SK-N-SH treated with all-trans-retinoic acid at 6 μM for 48 hours (cell line): ENCODE measurements at regions not wholly inside any gene's neighbourhood (a gene's known extent, or its start where the extent isn't known, plus 50 kb on each side); places are given as distances from the start of the nearest gene placed in this dataset.

Experiments used
- ATAC-seq: fragments of 200-7000 bp; cut with Tn5 transposase; 3 replicates; pipeline ENCODE4 v1.9.1; 2020; ENCODE audit warnings: mild to moderate bottlenecking, moderate library complexity
- BACH2 ChIP-seq: fragments of 250-450 bp; sonication (Bioruptor Pico); IDR thresholded peaks from 2 replicates; pipeline ENCODE4 v1.9.0; 2021; ENCODE audit warnings: mild to moderate bottlenecking, borderline replicate concordance
- CSDC2 ChIP-seq: fragments of 250-450 bp; sonication (Bioruptor Pico); IDR thresholded peaks from 2 replicates; pipeline ENCODE4 v1.5.0; 2020; ENCODE audit warnings: mild to moderate bottlenecking, moderate library complexity
- CSRNP3 ChIP-seq: fragments of 250-450 bp; sonication (Bioruptor Pico); IDR thresholded peaks from 2 replicates; pipeline ENCODE4 v1.5.1; 2021; ENCODE audit warnings: mild to moderate bottlenecking, moderate library complexity
- ESRRG ChIP-seq: fragments of 250-450 bp; sonication (Bioruptor Pico); IDR thresholded peaks from 2 replicates; pipeline ENCODE4 v1.6.1; 2021; ENCODE audit warnings: mild to moderate bottlenecking
- GLIS3 ChIP-seq: fragments of 250-450 bp; sonication (Bioruptor Pico); IDR thresholded peaks from 2 replicates; pipeline ENCODE4 v1.5.0; 2020; ENCODE audit warnings: mild to moderate bottlenecking, moderate library complexity
- OSR1 ChIP-seq: fragments of 250-450 bp; sonication (Bioruptor Pico); IDR thresholded peaks from 2 replicates; pipeline ENCODE4 v1.8.0; 2022; ENCODE audit warnings: moderate library complexity, mild to moderate bottlenecking, inconsistent platforms
- PATZ1 ChIP-seq: fragments of 250-450 bp; sonication (Bioruptor Pico); IDR thresholded peaks from 2 replicates; pipeline ENCODE4 v1.8.0; 2020; ENCODE audit warnings: mild to moderate bottlenecking, moderate library complexity, borderline replicate concordance
- POU6F1 ChIP-seq: fragments of 250-450 bp; sonication (Bioruptor Pico); IDR thresholded peaks from 2 replicates; pipeline ENCODE4 v1.8.0; 2021; ENCODE audit warnings: low read depth, mild to moderate bottlenecking, moderate library complexity, borderline replicate concordance
- PPARA ChIP-seq: fragments of 250-450 bp; sonication (Bioruptor Pico); IDR thresholded peaks from 2 replicates; pipeline ENCODE4 v1.5.0; 2020; ENCODE audit warnings: mild to moderate bottlenecking, borderline replicate concordance
- RARB ChIP-seq: fragments of 250-450 bp; sonication (Bioruptor Pico); IDR thresholded peaks from 2 replicates; pipeline ENCODE4 v1.8.0; 2021; ENCODE audit warnings: mild to moderate bottlenecking, moderate library complexity
- SNAI2 ChIP-seq: fragments of 250-450 bp; sonication (Bioruptor Pico); IDR thresholded peaks from 2 replicates; pipeline ENCODE4 v1.5.0; 2020; ENCODE audit warnings: mild to moderate bottlenecking, moderate library complexity
- TCF4 ChIP-seq: fragments of 250-450 bp; sonication (Bioruptor Pico); IDR thresholded peaks from 2 replicates; pipeline ENCODE4 v1.8.0; 2021; ENCODE audit warnings: mild to moderate bottlenecking, moderate library complexity, borderline replicate concordance
- ZC3H10 ChIP-seq: fragments of 250-450 bp; sonication (Bioruptor Pico); IDR thresholded peaks from 2 replicates; pipeline ENCODE4 v1.5.1; 2021; ENCODE audit warnings: mild to moderate bottlenecking, moderate library complexity
- ZFP3 ChIP-seq: fragments of 250-450 bp; sonication (Bioruptor Pico); IDR thresholded peaks from 2 replicates; pipeline ENCODE4 v1.5.0; 2020; ENCODE audit warnings: mild to moderate bottlenecking, moderate library complexity
- ZFP30 ChIP-seq: fragments of 450-650 bp; formaldehyde crosslinking; IDR thresholded peaks from 2 replicates; pipeline ENCODE4 v1.5.0; 2022; ENCODE audit warnings: mild to moderate bottlenecking, moderate library complexity
- ZNF565 ChIP-seq: fragments of 450-650 bp; formaldehyde crosslinking; conservative IDR thresholded peaks from 2 replicates; pipeline ENCODE4 v1.5.0; 2020; ENCODE audit warnings: low read depth, mild to moderate bottlenecking, moderate library complexity
- ZNF70 ChIP-seq: fragments of 450-650 bp; formaldehyde crosslinking; IDR thresholded peaks from 2 replicates; pipeline ENCODE4 v1.5.0; 2020; ENCODE audit warnings: mild to moderate bottlenecking, moderate library complexity
- ZNF8 ChIP-seq: fragments of 450-650 bp; formaldehyde crosslinking; IDR thresholded peaks from 2 replicates; pipeline ENCODE4 v1.5.0; 2020; ENCODE audit warnings: mild to moderate bottlenecking, moderate library complexity
- TF ChIP-seq, protein P1 (sequence below): fragments of 250-450 bp; sonication (Bioruptor Pico); IDR thresholded peaks from 2 replicates; pipeline ENCODE4 v1.5.1; 2020; ENCODE audit warnings: low read depth, mild to moderate bottlenecking, moderate library complexity
- TF ChIP-seq, protein P2 (sequence below): fragments of 250-450 bp; sonication (Bioruptor Pico); IDR thresholded peaks from 2 replicates; pipeline ENCODE4 v1.5.0; 2020; ENCODE audit warnings: mild to moderate bottlenecking, moderate library complexity

DNA sequence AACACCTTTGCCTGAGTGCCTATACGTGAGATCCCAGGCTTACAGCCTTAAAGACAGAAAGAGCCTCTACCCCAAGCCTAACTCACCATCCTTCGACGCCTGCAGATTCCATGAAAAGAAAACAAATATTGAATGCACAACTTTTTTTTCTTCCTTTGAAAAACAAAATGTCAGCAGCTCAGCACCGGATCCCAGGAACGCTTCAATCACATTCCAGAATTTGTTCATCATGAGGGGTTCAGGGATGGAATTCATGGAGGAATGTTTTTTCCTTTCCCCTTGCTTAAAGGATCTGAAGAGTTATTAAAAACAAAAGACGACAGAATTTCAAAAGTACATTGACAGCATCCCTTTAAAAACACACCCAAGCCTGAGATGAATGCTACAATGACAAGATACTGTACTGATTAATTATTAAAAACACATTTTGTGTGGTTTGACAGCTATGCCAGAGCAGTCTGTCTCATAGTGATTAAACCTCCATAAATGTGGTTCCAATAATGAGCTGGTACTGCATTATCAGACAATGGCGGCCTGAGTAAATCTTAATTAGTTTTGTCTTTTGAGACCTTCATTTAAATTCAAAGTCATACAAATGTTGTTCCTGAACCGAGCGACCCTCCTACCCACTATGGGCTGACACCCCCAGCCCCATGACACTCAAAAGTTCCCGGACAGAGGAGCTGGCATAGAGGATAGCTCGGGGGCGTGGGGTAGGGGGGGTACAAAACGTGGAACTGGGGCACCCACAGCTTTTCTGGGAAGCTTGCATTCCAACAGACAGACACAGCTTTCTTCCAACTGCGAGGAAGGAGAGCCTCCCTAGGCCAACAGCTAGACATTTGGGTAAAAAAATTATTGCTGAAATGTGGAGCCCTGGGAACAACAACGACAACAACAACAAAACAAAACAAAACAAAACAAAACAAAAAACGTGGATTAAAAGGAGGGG is 227.5 kb downstream of the TTC32 start:
- ATAC-seq, result no peak
- TF ChIP-seq ESRRG (CRISPR knock-in tag) (no peak), SNAI2 (no peak)

- TF ChIP-seq CSDC2 (no peak), GLIS3 (CRISPR knock-in tag) (no peak), PATZ1 (no peak), POU6F1 (no peak), RARB (no peak), ZFP30 (CRISPR knock-in tag) (no peak), PPARA (CRISPR knock-in tag) (no peak), ZC3H10 (CRISPR knock-in tag) (no peak)
- TF ChIP-seq, protein P1, sequence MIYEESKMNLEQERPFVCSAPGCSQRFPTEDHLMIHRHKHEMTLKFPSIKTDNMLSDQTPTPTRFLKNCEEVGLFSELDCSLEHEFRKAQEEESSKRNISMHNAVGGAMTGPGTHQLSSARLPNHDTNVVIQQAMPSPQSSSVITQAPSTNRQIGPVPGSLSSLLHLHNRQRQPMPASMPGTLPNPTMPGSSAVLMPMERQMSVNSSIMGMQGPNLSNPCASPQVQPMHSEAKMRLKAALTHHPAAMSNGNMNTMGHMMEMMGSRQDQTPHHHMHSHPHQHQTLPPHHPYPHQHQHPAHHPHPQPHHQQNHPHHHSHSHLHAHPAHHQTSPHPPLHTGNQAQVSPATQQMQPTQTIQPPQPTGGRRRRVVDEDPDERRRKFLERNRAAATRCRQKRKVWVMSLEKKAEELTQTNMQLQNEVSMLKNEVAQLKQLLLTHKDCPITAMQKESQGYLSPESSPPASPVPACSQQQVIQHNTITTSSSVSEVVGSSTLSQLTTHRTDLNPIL (CRISPR knock-in tag), result no peak
- TF ChIP-seq, all 23 proteins: peak for 0
- no peak; the same call in 2 of the 3 replicates for ATAC-seq
Measured at GRCh38 chr2:19673213-19673791, 228.5 kb downstream of the TTC32 start.

DNA sequence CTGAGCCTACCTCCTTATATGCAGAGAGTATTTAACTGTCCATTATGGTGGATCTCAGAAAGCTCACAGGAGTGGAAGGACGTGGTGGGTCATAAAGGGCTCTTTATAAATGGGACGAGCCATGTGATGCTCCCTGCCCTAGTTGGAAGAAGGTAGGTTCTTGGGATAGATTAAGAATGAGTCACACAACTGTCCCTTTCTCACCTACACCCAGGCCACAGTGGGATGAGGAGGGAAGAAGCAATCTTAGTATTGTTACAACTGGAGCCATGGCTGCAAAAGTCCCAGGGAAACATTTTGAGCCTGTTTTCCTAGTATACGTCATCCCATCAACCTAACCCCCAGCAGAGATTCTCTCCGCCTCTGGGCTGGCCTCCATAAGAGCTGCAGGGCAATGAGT is 229.9 kb downstream of the TTC32 start:
- no peak for TF ChIP-seq RARB
- no peak for TF ChIP-seq PATZ1
- TF ChIP-seq ZNF70 (CRISPR knock-in tag), result no peak
- no peak for TF ChIP-seq TCF4 (CRISPR knock-in tag)
- TF ChIP-seq ESRRG (CRISPR knock-in tag), result no peak
- no peak for TF ChIP-seq OSR1 (CRISPR knock-in tag)
- no peak for TF ChIP-seq ZFP30 (CRISPR knock-in tag)
- no peak for TF ChIP-seq GLIS3 (CRISPR knock-in tag)
- ATAC-seq, result no peak

GRCh38 chr2:19671311-19671710 is 230.5 kb downstream of the TTC32 start:
- ATAC-seq, result no peak
- no peak for TF ChIP-seq ZNF8 (CRISPR knock-in tag)
- no peak for TF ChIP-seq OSR1 (CRISPR knock-in tag)
- TF ChIP-seq ZC3H10 (CRISPR knock-in tag), result no peak
- TF ChIP-seq ZNF565 (CRISPR knock-in tag), result no peak
- no peak for TF ChIP-seq PPARA (CRISPR knock-in tag)
- no peak for TF ChIP-seq CSRNP3
- TF ChIP-seq, protein P2, sequence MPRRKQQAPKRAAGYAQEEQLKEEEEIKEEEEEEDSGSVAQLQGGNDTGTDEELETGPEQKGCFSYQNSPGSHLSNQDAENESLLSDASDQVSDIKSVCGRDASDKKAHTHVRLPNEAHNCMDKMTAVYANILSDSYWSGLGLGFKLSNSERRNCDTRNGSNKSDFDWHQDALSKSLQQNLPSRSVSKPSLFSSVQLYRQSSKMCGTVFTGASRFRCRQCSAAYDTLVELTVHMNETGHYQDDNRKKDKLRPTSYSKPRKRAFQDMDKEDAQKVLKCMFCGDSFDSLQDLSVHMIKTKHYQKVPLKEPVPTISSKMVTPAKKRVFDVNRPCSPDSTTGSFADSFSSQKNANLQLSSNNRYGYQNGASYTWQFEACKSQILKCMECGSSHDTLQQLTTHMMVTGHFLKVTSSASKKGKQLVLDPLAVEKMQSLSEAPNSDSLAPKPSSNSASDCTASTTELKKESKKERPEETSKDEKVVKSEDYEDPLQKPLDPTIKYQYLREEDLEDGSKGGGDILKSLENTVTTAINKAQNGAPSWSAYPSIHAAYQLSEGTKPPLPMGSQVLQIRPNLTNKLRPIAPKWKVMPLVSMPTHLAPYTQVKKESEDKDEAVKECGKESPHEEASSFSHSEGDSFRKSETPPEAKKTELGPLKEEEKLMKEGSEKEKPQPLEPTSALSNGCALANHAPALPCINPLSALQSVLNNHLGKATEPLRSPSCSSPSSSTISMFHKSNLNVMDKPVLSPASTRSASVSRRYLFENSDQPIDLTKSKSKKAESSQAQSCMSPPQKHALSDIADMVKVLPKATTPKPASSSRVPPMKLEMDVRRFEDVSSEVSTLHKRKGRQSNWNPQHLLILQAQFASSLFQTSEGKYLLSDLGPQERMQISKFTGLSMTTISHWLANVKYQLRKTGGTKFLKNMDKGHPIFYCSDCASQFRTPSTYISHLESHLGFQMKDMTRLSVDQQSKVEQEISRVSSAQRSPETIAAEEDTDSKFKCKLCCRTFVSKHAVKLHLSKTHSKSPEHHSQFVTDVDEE (CRISPR knock-in tag), result no peak
- TF ChIP-seq ZFP30 (CRISPR knock-in tag), result no peak
- TF ChIP-seq BACH2 (CRISPR knock-in tag), result no peak
- TF ChIP-seq ZFP3 (CRISPR knock-in tag), result no peak
- TF ChIP-seq PATZ1, result no peak
- TF ChIP-seq, all 23 proteins: peak for 0
